ENCODE measurements at regions not wholly inside any gene's neighbourhood (a gene's known extent, or its start where the extent isn't known, plus 50 kb on each side); places are given as distances from the start of the nearest gene placed in this dataset.

- TF ChIP-seq AFF4 (CRISPR knock-in tag; IDR thresholded peaks at IDR 0.05) = no peak
- no peak for TF ChIP-seq RFX3 (CRISPR knock-in tag; IDR thresholded peaks at IDR 0.05)
- no peak for TF ChIP-seq POLR2A (IDR thresholded peaks at IDR 0.05; ENCODE audit: insufficient read depth in 1 of 2, low read depth in 2 of 2, low read length in 2 of 2)
- TF ChIP-seq PRDM15 (CRISPR knock-in tag; IDR thresholded peaks at IDR 0.05) = no peak
- no peak for TF ChIP-seq HMGXB4 (CRISPR knock-in tag; IDR thresholded peaks at IDR 0.05; ENCODE audit: borderline replicate concordance in 1 of 2, low read depth in 1 of 2)
- TF ChIP-seq CREB1 (IDR thresholded peaks at IDR 0.05) = no peak
- no peak for TF ChIP-seq CREB1 (CRISPR knock-in tag; IDR thresholded peaks at IDR 0.05)
These were observed 341.4 kb downstream of the BMP2 start for GRCh38 chr20:7108929-7109328.
